Lower leg skin (tissue), 4 donors: ENCODE measurements at regions not wholly inside any gene's neighbourhood (a gene's known extent, or its start where the extent isn't known, plus 50 kb on each side); places are given as distances from the start of the nearest gene placed in this dataset.

Source experiments
- DNase-seq, 2 donors: peaks; one replicate each; pipeline ENCODE4 v3.0.0-alpha.2; 2019; ENCODE audit warnings: low spot score in 2 of 2
- H3K4me3 ChIP-seq: fragments of 200-600 bp; sonication (generic); 2 replicates; pipeline ENCODE4 v1.5.1; 2017; ENCODE audit warnings: mild to moderate bottlenecking, low read depth; ENCODE audit not compliant: poor library complexity, severe bottlenecking
- POLR2A ChIP-seq, 2 donors: fragments of 450-650 bp; IDR thresholded peaks; one replicate each; pipeline ENCODE4 v1.6.1; 2016 to 2017; ENCODE audit warnings: antibody characterized with exemption in 2 of 2, mild to moderate bottlenecking in 1 of 2, moderate library complexity in 1 of 2
- WGBS, 2 donors: methylation state at CpG; one replicate each; pipeline ENCODE4 v1.1.5; 2018; 5-methylcytosine and 5-hydroxymethylcytosine counted together
- intact Hi-C: fragments of 100-400 bp; cut with DNase I; formaldehyde crosslinking; loops from one replicate; pipeline ENCODE4 v1.15.0; 2023; ENCODE audit warnings: low total_unique reads
- TF ChIP-seq, protein P1 (sequence below), 3 donors: fragments of 450-650 bp; IDR thresholded peaks; one replicate each; pipeline ENCODE4 v1.5.1; 2016; ENCODE audit warnings: antibody characterized with exemption in 3 of 3, mild to moderate bottlenecking in 3 of 3, moderate library complexity in 2 of 3

- WGBS, 2 donors = 20 to 30% methylated on average over 2 of the region's 2 CpGs
- intact Hi-C loops = no loop called here
- H3K4me3 ChIP-seq = no peak overlapping the region
- no peak for DNase-seq
- no peak for TF ChIP-seq POLR2A (IDR thresholded peaks at IDR 0.05)
- TF ChIP-seq, protein P1, sequence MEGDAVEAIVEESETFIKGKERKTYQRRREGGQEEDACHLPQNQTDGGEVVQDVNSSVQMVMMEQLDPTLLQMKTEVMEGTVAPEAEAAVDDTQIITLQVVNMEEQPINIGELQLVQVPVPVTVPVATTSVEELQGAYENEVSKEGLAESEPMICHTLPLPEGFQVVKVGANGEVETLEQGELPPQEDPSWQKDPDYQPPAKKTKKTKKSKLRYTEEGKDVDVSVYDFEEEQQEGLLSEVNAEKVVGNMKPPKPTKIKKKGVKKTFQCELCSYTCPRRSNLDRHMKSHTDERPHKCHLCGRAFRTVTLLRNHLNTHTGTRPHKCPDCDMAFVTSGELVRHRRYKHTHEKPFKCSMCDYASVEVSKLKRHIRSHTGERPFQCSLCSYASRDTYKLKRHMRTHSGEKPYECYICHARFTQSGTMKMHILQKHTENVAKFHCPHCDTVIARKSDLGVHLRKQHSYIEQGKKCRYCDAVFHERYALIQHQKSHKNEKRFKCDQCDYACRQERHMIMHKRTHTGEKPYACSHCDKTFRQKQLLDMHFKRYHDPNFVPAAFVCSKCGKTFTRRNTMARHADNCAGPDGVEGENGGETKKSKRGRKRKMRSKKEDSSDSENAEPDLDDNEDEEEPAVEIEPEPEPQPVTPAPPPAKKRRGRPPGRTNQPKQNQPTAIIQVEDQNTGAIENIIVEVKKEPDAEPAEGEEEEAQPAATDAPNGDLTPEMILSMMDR (IDR thresholded peaks at IDR 0.05) = no peak
Observed at GRCh38 chr18:47413327-47413726, 161.9 kb upstream of the SKOR2 start.

DNA sequence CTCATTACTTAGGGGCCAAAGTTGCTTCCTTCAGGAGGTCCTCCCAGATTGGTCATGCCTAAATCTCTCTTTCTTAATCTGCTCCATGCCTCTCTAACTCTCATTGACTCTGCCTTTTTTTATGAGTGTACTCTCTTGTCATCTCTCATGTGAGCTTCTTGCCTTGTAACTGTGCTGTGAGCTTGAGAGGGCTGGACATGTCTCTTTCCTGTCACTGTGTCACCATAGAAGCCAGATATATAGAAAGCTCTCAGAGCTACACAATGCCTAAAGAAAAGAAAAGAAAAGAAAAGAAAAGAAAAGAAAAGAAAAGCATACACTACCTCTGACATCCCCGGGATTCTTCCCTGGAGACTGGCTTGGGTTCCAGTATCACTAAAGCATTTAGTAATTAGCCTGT lies 161.5 kb upstream of the SKOR2 start:
- whole genome bisulfite sequencing, 2 donors = 42 to 47% methylated on average over 1 of the region's 1 CpG
- peak in 1 of 2 donors; percentile 4 for DNase-seq
- H3K4me3 ChIP-seq = no peak overlapping the region
- intact Hi-C loops = no loop called here
- TF ChIP-seq POLR2A (IDR thresholded peaks at IDR 0.05) = no peak
- TF ChIP-seq, protein P1 (IDR thresholded peaks at IDR 0.05) = no peak

DNA sequence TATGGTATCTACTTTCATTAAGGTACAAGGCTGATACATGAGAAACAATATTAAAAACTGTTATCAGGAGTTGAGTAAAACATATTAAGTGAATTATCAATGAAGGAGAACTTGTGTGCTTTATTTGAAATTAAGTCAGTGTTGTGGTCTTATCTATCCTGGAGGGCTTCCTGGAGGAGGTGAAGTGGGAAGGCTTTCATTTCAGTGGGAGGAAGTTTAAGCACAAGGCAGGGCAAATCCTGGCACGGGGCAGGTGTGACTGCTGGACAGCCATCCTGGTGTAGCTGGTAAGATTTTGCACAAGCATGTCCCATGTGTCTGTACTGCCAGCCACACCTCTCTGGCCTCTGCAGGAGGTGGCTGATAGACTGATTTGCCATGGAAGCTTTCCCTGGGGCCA lies 159.7 kb upstream of the SKOR2 start:
- peak in 1 of 2 donors; percentile 59 for DNase-seq
- H3K4me3 ChIP-seq = no peak overlapping the region
- intact Hi-C loops = no loop called here
- 44 to 67% methylated on average over 1 of the region's 1 CpG for WGBS, 2 donors
- TF ChIP-seq POLR2A (IDR thresholded peaks at IDR 0.05) = no peak
- TF ChIP-seq, protein P1 (IDR thresholded peaks at IDR 0.05) = no peak

- DNase-seq = peak in 1 of 2 donors; percentile 79
- intact Hi-C loops = no loop called here
- WGBS, 2 donors = 80 to 88% methylated on average over 6 of the region's 6 CpGs
Observed at GRCh38 chr18:47410139-47410538, 158.7 kb upstream of the SKOR2 start.

GRCh38 chr18:47409519-47409918 lies 158.1 kb upstream of the SKOR2 start:
- TF ChIP-seq POLR2A (IDR thresholded peaks at IDR 0.05) = no peak
- DNase-seq = peak in 1 of 2 donors; percentile 67
- no peak overlapping the region for H3K4me3 ChIP-seq
- 86 to 90% methylated on average over 7 of the region's 7 CpGs for WGBS, 2 donors
- intact Hi-C loops = no loop called here

More at GRCh38 chr18:47410139-47410538, 158.7 kb upstream of the SKOR2 start:
- H3K4me3 ChIP-seq = no peak overlapping the region
- TF ChIP-seq, protein P1 (IDR thresholded peaks at IDR 0.05) = no peak
- TF ChIP-seq POLR2A (IDR thresholded peaks at IDR 0.05) = no peak

DNA sequence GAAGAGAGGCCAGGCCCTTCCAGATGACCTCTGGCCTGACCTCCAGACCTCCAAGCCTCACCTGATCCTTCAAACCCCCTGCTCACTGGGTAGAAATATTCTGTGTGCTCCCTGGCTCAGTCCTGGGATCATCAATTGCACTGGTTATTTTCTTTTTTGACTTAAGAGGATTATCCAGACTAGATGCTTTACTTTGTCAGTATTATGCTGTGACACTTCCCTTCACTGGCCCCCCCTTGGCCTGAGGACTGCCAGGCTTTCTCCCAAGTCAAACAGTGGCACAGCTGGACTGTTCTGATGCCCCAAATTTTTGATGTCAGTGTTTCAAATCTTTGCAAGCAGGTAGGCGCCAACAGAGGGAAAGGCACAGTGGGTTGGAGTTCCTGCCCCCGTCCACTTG lies 156.3 kb upstream of the SKOR2 start:
- WGBS, 2 donors = 85 to 92% methylated on average over 2 of the region's 2 CpGs
- intact Hi-C loops = no loop called here
- DNase-seq = peak in 1 of 2 donors; percentile 8
- H3K4me3 ChIP-seq = no peak overlapping the region
- TF ChIP-seq POLR2A (IDR thresholded peaks at IDR 0.05) = no peak
- TF ChIP-seq, protein P1 (IDR thresholded peaks at IDR 0.05) = no peak
